ENCODE measurements at regions not wholly inside any gene's neighbourhood (a gene's known extent, or its start where the extent isn't known, plus 50 kb on each side); places are given as distances from the start of the nearest gene placed in this dataset.

- Mint-ChIP-seq H3K9me3 (ENCODE audit: low read depth) (peaks cover 8% of the 10 kb centered on the region), H3K36me3 (ENCODE audit: low read depth) (no peaks in the 10 kb centered on the region), H3K27me3 (no peaks in the 10 kb centered on the region), H3K27ac (no peak overlapping the region), H3K4me1 (no peaks in the 10 kb centered on the region), H3K4me3 (no peak overlapping the region)
- DNase-seq (no peak), ATAC-seq (no peak)
- intact Hi-C loops (cut with DNase I, micrococcal nuclease): no loop called here
- ChIA-PET CTCF (interaction anchor here (0.6 kb wide), 1 partner anchor 614 kb away, joined by 5 read pairs; no protein-coding TSS in a partner anchor), POLR2A (no interaction called here)
These were observed 476.1 kb upstream of the SYT1 start for GRCh38 chr12:78388461-78388860.

- no peaks in the 10 kb centered on the region for H3K4me1 Mint-ChIP-seq
- H3K4me3 Mint-ChIP-seq: no peak overlapping the region
- ATAC-seq: no peak
- no peaks in the 10 kb centered on the region for H3K36me3 Mint-ChIP-seq (ENCODE audit: low read depth)
- H3K27ac Mint-ChIP-seq: no peak overlapping the region
- peaks cover 2% of the 10 kb centered on the region for H3K9me3 Mint-ChIP-seq (ENCODE audit: low read depth)
- ChIA-PET POLR2A (no interaction called here), CTCF (no interaction called here)
- no peak for DNase-seq
- H3K27me3 Mint-ChIP-seq: no peaks in the 10 kb centered on the region
- intact Hi-C loops (cut with DNase I, micrococcal nuclease): no loop called here
These were observed 473.7 kb upstream of the SYT1 start for GRCh38 chr12:78390920-78391319.

GRCh38 chr12:78392918-78393317, 471.7 kb upstream of the SYT1 start:
- Mint-ChIP-seq H3K27me3 (no peaks in the 10 kb centered on the region), H3K27ac (no peak overlapping the region), H3K4me1 (no peaks in the 10 kb centered on the region), H3K4me3 (no peak overlapping the region), H3K36me3 (ENCODE audit: low read depth) (no peaks in the 10 kb centered on the region), H3K9me3 (ENCODE audit: low read depth) (no peaks in the 10 kb centered on the region)
- no peak for DNase-seq
- intact Hi-C loops (cut with DNase I, micrococcal nuclease): no loop called here
- no peak for ATAC-seq
- ChIA-PET CTCF (no interaction called here), POLR2A (no interaction called here)

- Mint-ChIP-seq H3K4me3 (no peak overlapping the region), H3K27ac (no peak overlapping the region), H3K27me3 (no peaks in the 10 kb centered on the region), H3K4me1 (no peaks in the 10 kb centered on the region), H3K36me3 (ENCODE audit: low read depth) (no peaks in the 10 kb centered on the region), H3K9me3 (ENCODE audit: low read depth) (no peaks in the 10 kb centered on the region)
- no peak for ATAC-seq
- no peak for DNase-seq
- POLR2A ChIA-PET: no interaction called here
- intact Hi-C loops (cut with DNase I, micrococcal nuclease): no loop called here
- CTCF ChIA-PET: interaction anchor here (0.8 kb wide), 1 partner anchor 13 kb away, joined by 3 read pairs; no protein-coding TSS in a partner anchor
These were observed 468.6 kb upstream of the SYT1 start for GRCh38 chr12:78395961-78396360.

- CTCF ChIA-PET: no interaction called here
- intact Hi-C loops (cut with DNase I, micrococcal nuclease): no loop called here
- ATAC-seq: no peak
These were observed 468.0 kb upstream of the SYT1 start for GRCh38 chr12:78396538-78396937.

GRCh38 chr12:78398750-78399149, 465.8 kb upstream of the SYT1 start:
- Mint-ChIP-seq H3K4me1 (no peaks in the 10 kb centered on the region), H3K4me3 (no peak overlapping the region), H3K36me3 (ENCODE audit: low read depth) (no peaks in the 10 kb centered on the region), H3K9me3 (ENCODE audit: low read depth) (no peaks in the 10 kb centered on the region), H3K27me3 (no peaks in the 10 kb centered on the region), H3K27ac (no peak overlapping the region)
- ATAC-seq (no peak), DNase-seq (no peak)
- POLR2A ChIA-PET: no interaction called here
- intact Hi-C loops (cut with DNase I, micrococcal nuclease): no loop called here
- CTCF ChIA-PET: no interaction called here

More at GRCh38 chr12:78396538-78396937, 468.0 kb upstream of the SYT1 start:
- Mint-ChIP-seq H3K27me3 (no peaks in the 10 kb centered on the region), H3K9me3 (ENCODE audit: low read depth) (no peaks in the 10 kb centered on the region), H3K4me1 (no peaks in the 10 kb centered on the region), H3K27ac (no peak overlapping the region), H3K4me3 (no peak overlapping the region), H3K36me3 (ENCODE audit: low read depth) (no peaks in the 10 kb centered on the region)
- POLR2A ChIA-PET: no interaction called here
- DNase-seq: no peak

GRCh38 chr12:78402366-78403134, 462.0 kb upstream of the SYT1 start:
- Mint-ChIP-seq H3K4me1 (no peaks in the 10 kb centered on the region), H3K27me3 (no peaks in the 10 kb centered on the region), H3K36me3 (ENCODE audit: low read depth) (no peaks in the 10 kb centered on the region), H3K9me3 (ENCODE audit: low read depth) (no peaks in the 10 kb centered on the region), H3K27ac (no peak overlapping the region), H3K4me3 (no peak overlapping the region)
- POLR2A ChIA-PET: no interaction called here
- intact Hi-C loops (cut with DNase I, micrococcal nuclease): no loop called here
- CTCF ChIA-PET: no interaction called here
- ATAC-seq (no peak), DNase-seq (no peak)

GRCh38 chr12:78403136-78403535, 461.4 kb upstream of the SYT1 start:
- Mint-ChIP-seq H3K36me3 (ENCODE audit: low read depth) (no peaks in the 10 kb centered on the region), H3K27me3 (no peaks in the 10 kb centered on the region), H3K4me3 (no peak overlapping the region), H3K4me1 (no peaks in the 10 kb centered on the region), H3K27ac (no peak overlapping the region), H3K9me3 (ENCODE audit: low read depth) (no peaks in the 10 kb centered on the region)
- ChIA-PET CTCF (no interaction called here), POLR2A (no interaction called here)
- no peak for ATAC-seq
- no peak for DNase-seq
- intact Hi-C loops (cut with DNase I, micrococcal nuclease): no loop called here

GRCh38 chr12:78403681-78404080, 460.9 kb upstream of the SYT1 start:
- ATAC-seq: no peak
- no peak overlapping the region for H3K27ac Mint-ChIP-seq
- no peaks in the 10 kb centered on the region for H3K9me3 Mint-ChIP-seq (ENCODE audit: low read depth)
- no peak overlapping the region for H3K4me3 Mint-ChIP-seq
- no peaks in the 10 kb centered on the region for H3K4me1 Mint-ChIP-seq
- intact Hi-C loops (cut with DNase I, micrococcal nuclease): no loop called here
- H3K27me3 Mint-ChIP-seq: no peaks in the 10 kb centered on the region
- ChIA-PET POLR2A (no interaction called here), CTCF (no interaction called here)
- no peak for DNase-seq
- no peaks in the 10 kb centered on the region for H3K36me3 Mint-ChIP-seq (ENCODE audit: low read depth)

GRCh38 chr12:78406213-78406612, 458.4 kb upstream of the SYT1 start:
- CTCF ChIA-PET: no interaction called here

GRCh38 chr12:78406828-78407227, 457.7 kb upstream of the SYT1 start:
- DNase-seq (no peak), ATAC-seq (no peak)
- H3K27ac Mint-ChIP-seq: no peak overlapping the region
- no peaks in the 10 kb centered on the region for H3K4me1 Mint-ChIP-seq
- no peaks in the 10 kb centered on the region for H3K27me3 Mint-ChIP-seq
- intact Hi-C loops (cut with DNase I, micrococcal nuclease): no loop called here
- ChIA-PET POLR2A (no interaction called here), CTCF (no interaction called here)
- H3K36me3 Mint-ChIP-seq (ENCODE audit: low read depth): no peaks in the 10 kb centered on the region
- H3K9me3 Mint-ChIP-seq (ENCODE audit: low read depth): no peaks in the 10 kb centered on the region
- no peak overlapping the region for H3K4me3 Mint-ChIP-seq

More at GRCh38 chr12:78406213-78406612, 458.4 kb upstream of the SYT1 start:
- H3K27ac Mint-ChIP-seq: no peak overlapping the region
- no peaks in the 10 kb centered on the region for H3K27me3 Mint-ChIP-seq
- no peaks in the 10 kb centered on the region for H3K36me3 Mint-ChIP-seq (ENCODE audit: low read depth)
- no peak overlapping the region for H3K4me3 Mint-ChIP-seq
- no peaks in the 10 kb centered on the region for H3K4me1 Mint-ChIP-seq
- intact Hi-C loops (cut with DNase I, micrococcal nuclease): no loop called here
- DNase-seq (no peak), ATAC-seq (no peak)
- H3K9me3 Mint-ChIP-seq (ENCODE audit: low read depth): no peaks in the 10 kb centered on the region
- POLR2A ChIA-PET: no interaction called here

GRCh38 chr12:78407722-78408121, 456.9 kb upstream of the SYT1 start:
- H3K27ac Mint-ChIP-seq: no peak overlapping the region
- intact Hi-C loops (cut with DNase I, micrococcal nuclease): no loop called here
- no peaks in the 10 kb centered on the region for H3K36me3 Mint-ChIP-seq (ENCODE audit: low read depth)
- DNase-seq (no peak), ATAC-seq (no peak)
- ChIA-PET POLR2A (no interaction called here), CTCF (no interaction called here)
- no peaks in the 10 kb centered on the region for H3K4me1 Mint-ChIP-seq
- no peaks in the 10 kb centered on the region for H3K9me3 Mint-ChIP-seq (ENCODE audit: low read depth)
- no peak overlapping the region for H3K4me3 Mint-ChIP-seq
- H3K27me3 Mint-ChIP-seq: no peaks in the 10 kb centered on the region

- ATAC-seq: no peak
- no peak for DNase-seq
- intact Hi-C loops (cut with DNase I, micrococcal nuclease): no loop called here
- no peaks in the 10 kb centered on the region for H3K27me3 Mint-ChIP-seq
- H3K4me3 Mint-ChIP-seq: no peak overlapping the region
- CTCF ChIA-PET: interaction anchor here (0.5 kb wide), 1 partner anchor 1621 kb away, joined by 3 read pairs; no protein-coding TSS in a partner anchor
- no peaks in the 10 kb centered on the region for H3K36me3 Mint-ChIP-seq (ENCODE audit: low read depth)
- peaks cover 5% of the 10 kb centered on the region for H3K9me3 Mint-ChIP-seq (ENCODE audit: low read depth)
- no peak overlapping the region for H3K27ac Mint-ChIP-seq
- no peaks in the 10 kb centered on the region for H3K4me1 Mint-ChIP-seq
- POLR2A ChIA-PET: no interaction called here
These were observed 450.5 kb upstream of the SYT1 start for GRCh38 chr12:78414071-78414470.
